Body of pancreas (tissue), 4 donors: ENCODE measurements at regions not wholly inside any gene's neighbourhood (a gene's known extent, or its start where the extent isn't known, plus 50 kb on each side); places are given as distances from the start of the nearest gene placed in this dataset.

Experiments
- ATAC-seq: fragments of 150-250 bp; one replicate; pipeline ENCODE4 v1.9.1; 2016
- DNase-seq, 4 donors: peaks; one replicate each; pipeline ENCODE4 v3.0.0-alpha.2; 2019
- H3K27ac ChIP-seq, 4 donors: fragments of 200-600 bp; sonication (generic); 1 replicate in 3 of 4; 2 replicates in 1 of 4; pipeline versions ENCODE4 v1.5.1 to v1.6.1; 2016 to 2019; ENCODE audit warnings: mild to moderate bottlenecking in 1 of 4, mixed read lengths in 1 of 4, moderate library complexity in 1 of 4
- H3K27me3 ChIP-seq, 2 donors: fragments of 200-600 bp; sonication (generic); one replicate each; pipeline ENCODE4 v1.6.0; 2016; ENCODE audit warnings: mild to moderate bottlenecking in 1 of 2
- H3K36me3 ChIP-seq, 2 donors: fragments of 200-600 bp; sonication (generic); replicated peaks in 1 of 2; 2 replicates each; pipeline ENCODE4 v1.5.1; 2016; ENCODE audit warnings: low read depth in 2 of 2; ENCODE audit not compliant: insufficient read depth in 1 of 2
- H3K4me1 ChIP-seq: fragments of 200-600 bp; sonication (generic); one replicate; pipeline ENCODE4 v1.6.0; 2016
- H3K4me3 ChIP-seq, 2 donors: fragments of 200-600 bp; sonication (generic); 1 replicate in 1 of 2; 2 replicates in 1 of 2; pipeline ENCODE4 v1.5.1; 2016 to 2019
- H3K9me3 ChIP-seq, 3 donors: fragments of 200-600 bp; sonication (generic); 1 replicate in 2 of 3; 2 replicates in 1 of 3; pipeline ENCODE4 v1.5.1; 2016
- CTCF ChIP-seq, 7 experiments: fragments of 450-650 bp in 4 of 7; fragments of 200-600 bp in 3 of 7; sonication (generic) in 3 of 7; IDR thresholded peaks; one replicate each; pipeline ENCODE4 v1.5.1; 2016 to 2019; ENCODE audit warnings: antibody characterized with exemption in 7 of 7
- POLR2A ChIP-seq, 3 donors: fragments of 450-650 bp; IDR thresholded peaks; one replicate each; pipeline ENCODE4 v1.6.1; 2016; ENCODE audit warnings: antibody characterized with exemption in 3 of 3, mild to moderate bottlenecking in 2 of 3
- WGBS, 2 donors: methylation state at CpG; one replicate each; pipeline ENCODE4 v1.1.5; 2017; 5-methylcytosine and 5-hydroxymethylcytosine counted together
- intact Hi-C: fragments of 100-400 bp; cut with DNase I; formaldehyde crosslinking; loops from one replicate; pipeline ENCODE4 v1.15.1; 2023

- Histone ChIP-seq H3K4me1 (peaks cover 10% of the 10 kb centered on the region), H3K36me3 (no peaks in the 10 kb centered on the region), H3K4me3 (no peak overlapping the region), H3K27ac (no peak overlapping the region), H3K27me3 (no peaks in the 10 kb centered on the region), H3K9me3 (no peaks in the 10 kb centered on the region)
- TF ChIP-seq CTCF (IDR thresholded peaks at IDR 0.05) (no peak), POLR2A (IDR thresholded peaks at IDR 0.05) (no peak)
- 70 to 81% methylated on average over 5 of the region's 5 CpGs for WGBS, 2 donors
- no peak for ATAC-seq
- no peak for DNase-seq
- intact Hi-C loops: no loop called here
Observed at GRCh38 chr2:16076911-16077310, 136.6 kb downstream of the MYCN start.

GRCh38 chr2:16075045-16076012, 135.0 kb downstream of the MYCN start:
- Histone ChIP-seq H3K27ac (no peak overlapping the region), H3K9me3 (no peaks in the 10 kb centered on the region), H3K36me3 (no peaks in the 10 kb centered on the region), H3K4me3 (no peak overlapping the region), H3K4me1 (peaks cover 12% of the 10 kb centered on the region), H3K27me3 (no peaks in the 10 kb centered on the region)
- 71 to 73% methylated on average over 9 of the region's 9 CpGs for WGBS, 2 donors
- DNase-seq (no peak), ATAC-seq (no peak)
- intact Hi-C loops: no loop called here
- TF ChIP-seq CTCF (IDR thresholded peaks at IDR 0.05): no peak
- TF ChIP-seq POLR2A (IDR thresholded peaks at IDR 0.05): no peak

- Histone ChIP-seq H3K36me3 (no peaks in the 10 kb centered on the region), H3K4me3 (no peak overlapping the region), H3K27ac (no peak overlapping the region), H3K9me3 (no peaks in the 10 kb centered on the region), H3K27me3 (no peaks in the 10 kb centered on the region), H3K4me1 (peaks cover 10% of the 10 kb centered on the region)
- no peak for TF ChIP-seq CTCF (IDR thresholded peaks at IDR 0.05)
- no peak for TF ChIP-seq POLR2A (IDR thresholded peaks at IDR 0.05)
- DNase-seq: no peak
- intact Hi-C loops: no loop called here
- no peak for ATAC-seq
- 79 to 91% methylated on average over 7 to 9 of the region's 9 CpGs for WGBS, 2 donors
Observed at GRCh38 chr2:16073921-16074425, 133.6 kb downstream of the MYCN start.

- DNase-seq: no peak
- no peaks in the 10 kb centered on the region for H3K9me3 ChIP-seq
- H3K27me3 ChIP-seq: no peaks in the 10 kb centered on the region
- ATAC-seq: no peak
- intact Hi-C loops: no loop called here
- peaks cover 10% of the 10 kb centered on the region for H3K4me1 ChIP-seq
- no peaks in the 10 kb centered on the region for H3K36me3 ChIP-seq
- TF ChIP-seq POLR2A (IDR thresholded peaks at IDR 0.05): no peak
- no peak for TF ChIP-seq CTCF (IDR thresholded peaks at IDR 0.05)
- no peak overlapping the region for H3K27ac ChIP-seq
- 57 to 87% methylated on average over 4 of the region's 4 CpGs for WGBS, 2 donors
- no peak overlapping the region for H3K4me3 ChIP-seq
Observed at GRCh38 chr2:16073471-16073870, 133.1 kb downstream of the MYCN start.
